IMR-90 (cell line): ENCODE measurements at regions not wholly inside any gene's neighbourhood (a gene's known extent, or its start where the extent isn't known, plus 50 kb on each side); places are given as distances from the start of the nearest gene placed in this dataset.

Source experiments
- ATAC-seq: fragments of 200-7000 bp; cut with Tn5 transposase; 2 replicates; pipeline ENCODE4 v1.9.1; 2020; ENCODE audit warnings: low read depth, mild to moderate bottlenecking, moderate library complexity
- BruUV-seq: library from RNA; stranded (reverse); fragments of 400-500 nt; replicated peaks from 2 replicates; lab custom pipeline; 2021; lab: Mats Ljungman, UMichigan
- CTCF ChIA-PET: fragments of 300-600 bp; formaldehyde crosslinking; extraction: SDS; loops from one replicate; lab custom pipeline; 2021; ENCODE audit warnings: antibody characterized with exemption; lab: Yijun Ruan, JAX
- POLR2A ChIA-PET: fragments of 300-600 bp; sonication (Branson Sonifier 250); formaldehyde crosslinking; loops from one replicate; lab custom pipeline; 2022; ENCODE audit warnings: antibody characterized with exemption; ENCODE audit not compliant: unreplicated experiment; lab: Charles Lee
- DNase-seq: peaks from one replicate; pipeline ENCODE4 v3.0.0; 2013
- H2AFZ ChIP-seq: replicated peaks from 2 replicates; pipeline ENCODE3; 2013; ENCODE audit warnings: low read length, mild to moderate bottlenecking; ENCODE audit not compliant: poor library complexity
- H2AK5ac ChIP-seq: 2 replicates; pipeline ENCODE4 v1.6.1; 2013; ENCODE audit warnings: low read depth, low read length, inconsistent platforms
- H2AK9ac ChIP-seq: replicated peaks from 2 replicates; pipeline ENCODE3; 2013; ENCODE audit warnings: mild to moderate bottlenecking, low read depth, low read length, moderate library complexity; ENCODE audit not compliant: poor library complexity
- H2BK120ac ChIP-seq: 2 replicates; pipeline ENCODE4 v1.6.1; 2013; ENCODE audit warnings: low read depth, low read length, inconsistent platforms
- H2BK15ac ChIP-seq: 3 replicates; pipeline ENCODE4 v1.6.1; 2013; ENCODE audit warnings: low read depth, low read length, inconsistent platforms
- H2BK20ac ChIP-seq: 2 replicates; pipeline ENCODE4 v1.6.1; 2013; ENCODE audit warnings: low read depth, mild to moderate bottlenecking, inconsistent platforms, low read length, moderate library complexity
- H2BK5ac ChIP-seq: 2 replicates; pipeline ENCODE4 v1.6.1; 2013; ENCODE audit warnings: mild to moderate bottlenecking, low read depth, low read length, inconsistent platforms; ENCODE audit not compliant: poor library complexity, severe bottlenecking
- H3K14ac ChIP-seq: replicated peaks from 2 replicates; pipeline ENCODE4 v1.6.1; 2013; ENCODE audit warnings: low read depth, low read length, inconsistent platforms
- H3K18ac ChIP-seq: 2 replicates; pipeline ENCODE4 v1.6.1; 2013; ENCODE audit warnings: low read depth, low read length, control low read depth
- H3K23ac ChIP-seq: 2 replicates; pipeline ENCODE4 v1.6.1; 2013; ENCODE audit warnings: low read depth, low read length, inconsistent platforms
- H3K27ac ChIP-seq: 2 replicates; pipeline ENCODE4 v1.5.1; 2013; ENCODE audit warnings: mild to moderate bottlenecking, control low read depth, low read length; ENCODE audit not compliant: insufficient read depth
- H3K27me3 ChIP-seq: 2 replicates; pipeline ENCODE4 v1.6.1; 2013; ENCODE audit warnings: low read length; ENCODE audit not compliant: control insufficient read depth, insufficient read depth
- H3K36me3 ChIP-seq: 2 replicates; pipeline ENCODE4 v1.6.1; 2013; ENCODE audit warnings: low read length, mixed read lengths; ENCODE audit not compliant: control insufficient read depth, insufficient read depth
- H3K4ac ChIP-seq: 2 replicates; pipeline ENCODE4 v1.6.1; 2013; ENCODE audit warnings: low read depth, low read length, inconsistent platforms
- H3K4me1 ChIP-seq: 2 replicates; pipeline ENCODE4 v1.6.1; 2013; ENCODE audit warnings: low read length, mixed read lengths; ENCODE audit not compliant: control insufficient read depth, insufficient read depth
- H3K4me2 ChIP-seq: 2 replicates; pipeline ENCODE4 v1.6.1; 2013; ENCODE audit warnings: low read depth, mild to moderate bottlenecking, control low read depth, low read length, moderate library complexity
- H3K4me3 ChIP-seq: 2 replicates; pipeline ENCODE4 v1.5.1; 2013; ENCODE audit warnings: low read depth, mild to moderate bottlenecking, control low read depth, low read length, moderate library complexity; ENCODE audit not compliant: insufficient read depth
- H3K56ac ChIP-seq: 2 replicates; pipeline ENCODE4 v1.6.1; 2013; ENCODE audit warnings: low read length, inconsistent platforms; ENCODE audit not compliant: insufficient read depth; ENCODE audit errors: extremely low read depth
- H3K79me1 ChIP-seq, 2 experiments: 2 replicates each; pipeline ENCODE4 v1.6.1; 2013; ENCODE audit warnings: low read length in 2 of 2, inconsistent platforms in 1 of 2, low read depth in 1 of 2
- H3K9ac ChIP-seq: 2 replicates; pipeline ENCODE4 v1.6.1; 2013; ENCODE audit warnings: low read depth, low read length, control low read depth
- H3K9me1 ChIP-seq: 2 replicates; pipeline ENCODE4 v1.6.1; 2013; ENCODE audit warnings: low read length, inconsistent platforms; ENCODE audit not compliant: insufficient read depth
- H3K9me3 ChIP-seq: 2 replicates; pipeline ENCODE4 v1.6.1; 2013; ENCODE audit warnings: low read length; ENCODE audit not compliant: control insufficient read depth, insufficient read depth
- H4K20me1 ChIP-seq: 2 replicates; pipeline ENCODE4 v1.6.1; 2013; ENCODE audit warnings: low read length, inconsistent platforms; ENCODE audit not compliant: insufficient read depth
- H4K5ac ChIP-seq: 2 replicates; pipeline ENCODE4 v1.6.1; 2013; ENCODE audit warnings: mild to moderate bottlenecking, low read depth, low read length, control low read depth
- H4K8ac ChIP-seq, 2 experiments: 2 replicates each; pipeline ENCODE4 v1.6.1; 2013; ENCODE audit warnings: low read depth in 2 of 2, low read length in 2 of 2, control low read depth in 1 of 2, inconsistent platforms in 1 of 2
- H4K91ac ChIP-seq: 2 replicates; pipeline ENCODE4 v1.6.1; 2013; ENCODE audit warnings: low read depth, low read length, inconsistent platforms; ENCODE audit not compliant: insufficient read depth
- BHLHE40 ChIP-seq: fragments of 150-350 bp; IDR thresholded peaks from 2 replicates; pipeline ENCODE4 v1.6.1; 2016; ENCODE audit warnings: mild to moderate bottlenecking, low read depth, low read length
- CEBPB ChIP-seq: IDR thresholded peaks from 2 replicates; pipeline ENCODE4 v1.6.1; 2012; ENCODE audit warnings: low read depth, low read length, improper control_type of control experiment
- CHD1 ChIP-seq: IDR thresholded peaks from 2 replicates; pipeline ENCODE4 v1.6.1; 2012; ENCODE audit warnings: low read depth, low read length, improper control_type of control experiment
- ELK1 ChIP-seq: fragments of 150-350 bp; IDR thresholded peaks from 2 replicates; pipeline ENCODE4 v1.6.1; 2016; ENCODE audit warnings: low read depth, mild to moderate bottlenecking, low read length, moderate library complexity, borderline replicate concordance
- FOS ChIP-seq: fragments of 150-350 bp; IDR thresholded peaks from 2 replicates; pipeline ENCODE4 v1.6.1; 2016; ENCODE audit warnings: low read depth, low read length
- MAFK ChIP-seq: IDR thresholded peaks from 2 replicates; pipeline ENCODE4 v1.6.1; 2012; ENCODE audit warnings: low read depth, low read length, improper control_type of control experiment
- MAZ ChIP-seq: IDR thresholded peaks from 2 replicates; pipeline ENCODE4 v1.6.1; 2012; ENCODE audit warnings: low read depth, mild to moderate bottlenecking, low read length, improper control_type of control experiment, moderate library complexity, borderline replicate concordance
- MXI1 ChIP-seq: IDR thresholded peaks from 2 replicates; pipeline ENCODE4 v1.6.1; 2012; ENCODE audit warnings: low read depth, mild to moderate bottlenecking, low read length, moderate library complexity, borderline replicate concordance
- NFE2L2 ChIP-seq: fragments of 150-350 bp; IDR thresholded peaks from 2 replicates; pipeline ENCODE4 v1.6.1; 2016; ENCODE audit warnings: low read depth, mild to moderate bottlenecking, low read length
- POLR2A ChIP-seq: IDR thresholded peaks from 2 replicates; pipeline ENCODE4 v1.6.1; 2012; ENCODE audit warnings: mild to moderate bottlenecking, low read depth, low read length
- RAD21 ChIP-seq: IDR thresholded peaks from 2 replicates; pipeline ENCODE4 v1.6.1; 2012; ENCODE audit warnings: low read length, improper control_type of control experiment
- RCOR1 ChIP-seq: IDR thresholded peaks from 2 replicates; pipeline ENCODE4 v1.6.1; 2012; ENCODE audit warnings: mild to moderate bottlenecking, low read length, improper control_type of control experiment; ENCODE audit not compliant: insufficient replicate concordance
- RFX5 ChIP-seq: IDR thresholded peaks from 2 replicates; pipeline ENCODE4 v1.8.0; 2012; ENCODE audit warnings: low read depth, mild to moderate bottlenecking, low read length, moderate library complexity
- SMC3 ChIP-seq: fragments of 150-350 bp; IDR thresholded peaks from 2 replicates; pipeline ENCODE4 v1.6.1; 2016; ENCODE audit warnings: low read depth, mild to moderate bottlenecking, antibody characterized with exemption, low read length, moderate library complexity
- USF2 ChIP-seq: fragments of 150-350 bp; IDR thresholded peaks from 2 replicates; pipeline ENCODE4 v1.6.1; 2017; ENCODE audit warnings: mild to moderate bottlenecking, antibody characterized with exemption, low read length, low read depth
- dilution Hi-C: fragments of 300-500 bp; cut with HindIII; formaldehyde crosslinking; loops from one replicate; pipeline ENCODE4 v1.14.3; 2018; ENCODE audit warnings: low sequenced_read_pairs; ENCODE audit not compliant: unreplicated experiment
- in situ Hi-C: fragments of 300-500 bp; cut with MboI; formaldehyde crosslinking; loops from 3 replicates; pipeline ENCODE4 v1.14.3; 2019; ENCODE audit warnings: low sequenced_read_pairs, inconsistent platforms, mixed read lengths
- intact Hi-C: fragments of 100-400 bp; cut with micrococcal nuclease; formaldehyde crosslinking; loops from 2 replicates; pipeline ENCODE4 v1.10.0; 2022
- TF ChIP-seq, protein P1 (sequence below): conservative IDR thresholded peaks from 2 replicates; pipeline ENCODE4 v1.5.1; 2012; ENCODE audit warnings: mild to moderate bottlenecking, low read depth, low read length, improper control_type of control experiment

GRCh38 chr6:115270953-115271352 is 789.7 kb downstream of the FRK start:
- Histone ChIP-seq H3K23ac (no peak overlapping the region), H3K36me3 (no peaks in the 10 kb centered on the region), H3K14ac (no peak overlapping the region), H3K18ac (no peak overlapping the region), H3K27ac (no peak overlapping the region), H2AK5ac (no peak overlapping the region), H3K9me3 (peaks cover 6% of the 10 kb centered on the region; the same call in 1 of the 2 replicates), H2BK15ac (no peak overlapping the region), H4K20me1 (no peaks in the 10 kb centered on the region), H4K8ac (no peak overlapping the region), H3K56ac (no peak overlapping the region), H3K4me3 (no peak overlapping the region), H3K9ac (no peak overlapping the region), H2AFZ (no peak overlapping the region), H4K91ac (no peak overlapping the region), H2BK120ac (no peak overlapping the region), H3K9me1 (no peaks in the 10 kb centered on the region), H3K27me3 (no peaks in the 10 kb centered on the region), H2BK5ac (no peak overlapping the region), H2BK20ac (no peak overlapping the region), H3K4me2 (no peak overlapping the region), H3K4me1 (no peaks in the 10 kb centered on the region), H2AK9ac (no peak overlapping the region), H4K5ac (no peak overlapping the region), H3K4ac (no peak overlapping the region), H3K79me1 (no peaks in the 10 kb centered on the region)
- BruUV-seq, result no TSS peak
- intact Hi-C loops (no loop called here), in situ Hi-C loops (no loop called here), dilution Hi-C loops (no loop called here)
- ChIA-PET CTCF (no interaction called here), POLR2A (no interaction called here)
- no peak for TF ChIP-seq POLR2A
- no peak for TF ChIP-seq NFE2L2
- no peak for TF ChIP-seq FOS
- TF ChIP-seq MXI1, result no peak
- no peak for TF ChIP-seq MAFK
- no peak for TF ChIP-seq USF2
- TF ChIP-seq CEBPB, result no peak
- no peak for TF ChIP-seq MAZ
- no peak for TF ChIP-seq RAD21
- no peak for TF ChIP-seq CHD1
- TF ChIP-seq RFX5, result no peak
- no peak for TF ChIP-seq BHLHE40
- TF ChIP-seq RCOR1, result no peak
- TF ChIP-seq, protein P1, sequence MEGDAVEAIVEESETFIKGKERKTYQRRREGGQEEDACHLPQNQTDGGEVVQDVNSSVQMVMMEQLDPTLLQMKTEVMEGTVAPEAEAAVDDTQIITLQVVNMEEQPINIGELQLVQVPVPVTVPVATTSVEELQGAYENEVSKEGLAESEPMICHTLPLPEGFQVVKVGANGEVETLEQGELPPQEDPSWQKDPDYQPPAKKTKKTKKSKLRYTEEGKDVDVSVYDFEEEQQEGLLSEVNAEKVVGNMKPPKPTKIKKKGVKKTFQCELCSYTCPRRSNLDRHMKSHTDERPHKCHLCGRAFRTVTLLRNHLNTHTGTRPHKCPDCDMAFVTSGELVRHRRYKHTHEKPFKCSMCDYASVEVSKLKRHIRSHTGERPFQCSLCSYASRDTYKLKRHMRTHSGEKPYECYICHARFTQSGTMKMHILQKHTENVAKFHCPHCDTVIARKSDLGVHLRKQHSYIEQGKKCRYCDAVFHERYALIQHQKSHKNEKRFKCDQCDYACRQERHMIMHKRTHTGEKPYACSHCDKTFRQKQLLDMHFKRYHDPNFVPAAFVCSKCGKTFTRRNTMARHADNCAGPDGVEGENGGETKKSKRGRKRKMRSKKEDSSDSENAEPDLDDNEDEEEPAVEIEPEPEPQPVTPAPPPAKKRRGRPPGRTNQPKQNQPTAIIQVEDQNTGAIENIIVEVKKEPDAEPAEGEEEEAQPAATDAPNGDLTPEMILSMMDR, result no peak
- no peak for TF ChIP-seq SMC3
- no peak for TF ChIP-seq ELK1
- ATAC-seq (no peak), DNase-seq (no peak)
